GM21515 (cell line): ENCODE measurements at regions not wholly inside any gene's neighbourhood (a gene's known extent, or its start where the extent isn't known, plus 50 kb on each side); places are given as distances from the start of the nearest gene placed in this dataset.

Source experiments
- ATAC-seq: cut with Tn5 transposase; IDR thresholded peaks from one replicate; pipeline ENCODE4 v1.9.1; 2021; ENCODE audit not compliant: unreplicated experiment

DNA sequence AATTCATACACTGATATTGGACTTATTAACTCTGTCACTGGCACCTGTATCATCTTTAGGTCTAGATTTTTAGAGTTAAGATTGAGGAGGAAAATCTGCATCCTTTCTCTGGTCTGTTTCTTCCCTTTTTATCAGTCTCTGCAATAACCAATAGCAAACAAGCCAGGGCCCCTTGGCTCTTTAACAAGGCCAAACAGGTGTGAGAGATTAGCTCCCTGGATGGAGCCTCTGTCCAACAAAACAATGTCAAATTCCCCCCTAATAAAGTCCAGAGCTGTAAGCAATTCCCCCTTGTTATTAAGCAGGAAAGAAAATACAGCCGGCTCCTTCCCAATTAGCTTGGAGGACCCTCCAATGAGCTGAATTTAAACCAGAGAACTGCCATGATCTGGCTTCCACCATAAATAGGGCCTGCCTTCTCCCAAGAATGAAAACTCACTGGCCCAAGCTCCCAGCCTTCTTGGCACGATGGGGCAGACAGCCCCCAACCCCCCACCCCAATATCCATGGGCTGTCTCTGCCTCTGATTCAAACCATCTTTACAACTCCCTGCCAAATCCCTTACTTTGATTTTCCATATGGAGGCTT is 56.1 kb upstream of the SOX9 start:
- no peak for ATAC-seq

- no peak for ATAC-seq
These were observed 55.3 kb upstream of the SOX9 start for GRCh38 chr17:72065556-72065955.

GRCh38 chr17:72068643-72069042 is 52.2 kb upstream of the SOX9 start:
- ATAC-seq, result no peak

DNA sequence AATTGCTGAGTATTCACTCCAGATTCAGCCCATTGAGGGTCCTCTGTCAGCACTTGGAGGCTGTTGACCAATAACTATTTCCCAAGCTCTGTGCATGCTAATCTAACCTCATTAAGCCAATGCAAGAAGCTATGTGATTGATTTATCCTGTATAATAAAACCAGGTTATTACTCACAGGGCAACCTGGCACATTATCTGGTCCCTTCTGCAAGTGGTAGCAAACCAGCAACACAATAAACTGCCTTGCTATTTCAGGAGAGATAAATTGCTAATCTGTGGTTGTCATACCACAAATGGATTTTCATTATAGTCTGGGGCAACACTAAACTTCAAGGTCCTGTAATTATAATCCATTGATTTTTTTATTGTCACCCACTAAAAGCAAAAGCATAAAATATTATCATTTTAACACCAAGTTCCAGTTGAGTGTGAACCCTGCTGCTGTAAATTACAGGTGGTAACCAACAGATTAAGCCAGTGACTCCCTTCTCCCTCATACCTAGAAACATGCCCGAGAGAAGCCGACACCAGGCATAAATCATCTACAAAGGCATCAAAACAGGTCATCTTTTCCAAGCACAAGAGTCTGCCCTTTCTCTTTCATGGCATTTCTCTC is 51.1 kb upstream of the SOX9 start:
- no peak for ATAC-seq
